Testis (tissue), 2 donors: ENCODE measurements at regions not wholly inside any gene's neighbourhood (a gene's known extent, or its start where the extent isn't known, plus 50 kb on each side); places are given as distances from the start of the nearest gene placed in this dataset.

ENCODE experiments used
- DNase-seq: peaks from one replicate; pipeline ENCODE4 v3.0.0-alpha.2; 2019
- H3K27ac ChIP-seq, 2 donors: fragments of 200-600 bp; sonication (generic); one replicate each; pipeline ENCODE4 v1.5.1; 2019
- H3K27me3 ChIP-seq: fragments of 200-600 bp; sonication (generic); one replicate; pipeline ENCODE4 v1.5.1; 2019
- H3K36me3 ChIP-seq: fragments of 200-600 bp; sonication (generic); one replicate; pipeline ENCODE4 v1.5.1; 2017; ENCODE audit warnings: low read depth; ENCODE audit errors: missing control alignments
- H3K4me1 ChIP-seq: fragments of 200-600 bp; sonication (generic); one replicate; pipeline ENCODE4 v1.5.1; 2019
- H3K4me3 ChIP-seq, 2 donors: fragments of 200-600 bp; sonication (generic); one replicate each; pipeline ENCODE4 v1.5.1; 2017 to 2019
- H3K9me3 ChIP-seq: fragments of 200-600 bp; sonication (generic); one replicate; pipeline ENCODE4 v1.5.1; 2017
- CTCF ChIP-seq, 3 experiments: fragments of 450-650 bp in 2 of 3; fragments of 200-600 bp in 1 of 3; sonication (generic) in 1 of 3; IDR thresholded peaks; one replicate each; pipeline ENCODE4 v1.5.1; 2016 to 2019; ENCODE audit warnings: antibody characterized with exemption in 3 of 3, mild to moderate bottlenecking in 2 of 3, moderate library complexity in 1 of 3
- POLR2A ChIP-seq: fragments of 450-650 bp; IDR thresholded peaks from one replicate; pipeline ENCODE4 v1.6.1; 2017; ENCODE audit warnings: antibody characterized with exemption, mild to moderate bottlenecking, moderate library complexity
- WGBS, 2 donors: methylation state at CpG; one replicate each; pipeline ENCODE4 v1.1.5; 2018; 5-methylcytosine and 5-hydroxymethylcytosine counted together
- intact Hi-C: fragments of 100-400 bp; cut with DNase I; formaldehyde crosslinking; loops from one replicate; pipeline ENCODE4 v1.15.1; 2023; ENCODE audit warnings: low total_unique reads

DNA sequence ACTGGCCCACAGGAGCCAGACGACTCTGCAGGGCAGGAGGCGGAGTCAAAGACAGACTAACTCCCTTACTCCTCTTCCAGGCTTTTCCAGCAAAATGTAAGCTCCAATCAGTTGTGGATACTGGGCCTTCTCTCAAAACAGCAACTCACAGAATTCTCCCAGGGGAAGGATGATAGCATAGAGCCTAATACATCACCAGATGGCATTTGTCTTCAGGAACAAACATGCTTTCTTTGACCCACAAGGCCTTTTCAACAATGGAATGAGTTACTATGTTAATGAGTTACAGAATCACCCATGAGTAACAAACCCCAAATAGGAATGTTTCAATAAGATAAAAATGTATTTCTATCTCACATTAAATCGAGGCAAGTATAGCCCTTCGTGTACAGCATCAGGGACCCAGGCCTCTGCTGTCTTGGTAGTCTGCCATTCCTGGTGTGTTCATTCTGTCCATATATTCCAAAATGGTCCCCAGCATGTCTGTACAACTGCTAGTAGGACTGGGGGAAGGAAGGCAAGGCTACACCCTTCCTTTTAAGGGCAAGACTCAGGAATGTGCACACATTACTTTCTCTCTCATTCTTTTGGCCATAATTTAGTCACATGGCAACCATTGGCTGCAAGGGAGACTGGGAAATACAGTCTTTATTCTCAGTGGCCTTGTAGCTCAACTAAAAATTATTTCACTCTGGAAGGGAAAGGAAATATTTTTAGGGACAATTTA is 76.4 kb downstream of the BOD1L2 start:
- Histone ChIP-seq H3K9me3 (no peaks in the 10 kb centered on the region), H3K4me1 (no peaks in the 10 kb centered on the region), H3K27me3 (no peaks in the 10 kb centered on the region), H3K27ac (no peak overlapping the region), H3K4me3 (no peak overlapping the region), H3K36me3 (no peaks in the 10 kb centered on the region)
- 56 to 69% methylated on average over 4 of the region's 4 CpGs for WGBS, 2 donors
- TF ChIP-seq POLR2A (no peak), CTCF (IDR thresholded peaks at IDR 0.05) (no peak)
- DNase-seq = no peak
- intact Hi-C loops = no loop called here

GRCh38 chr18:57230861-57231585 is 84.1 kb downstream of the BOD1L2 start:
- H3K4me1 ChIP-seq = no peaks in the 10 kb centered on the region
- no peaks in the 10 kb centered on the region for H3K9me3 ChIP-seq
- no peak for DNase-seq
- no peak for TF ChIP-seq POLR2A
- no peak overlapping the region for H3K4me3 ChIP-seq
- intact Hi-C loops = no loop called here
- 26 to 36% methylated on average over 7 of the region's 7 CpGs for WGBS, 2 donors
- no peak overlapping the region for H3K27ac ChIP-seq
- no peaks in the 10 kb centered on the region for H3K27me3 ChIP-seq
- H3K36me3 ChIP-seq = no peaks in the 10 kb centered on the region

DNA sequence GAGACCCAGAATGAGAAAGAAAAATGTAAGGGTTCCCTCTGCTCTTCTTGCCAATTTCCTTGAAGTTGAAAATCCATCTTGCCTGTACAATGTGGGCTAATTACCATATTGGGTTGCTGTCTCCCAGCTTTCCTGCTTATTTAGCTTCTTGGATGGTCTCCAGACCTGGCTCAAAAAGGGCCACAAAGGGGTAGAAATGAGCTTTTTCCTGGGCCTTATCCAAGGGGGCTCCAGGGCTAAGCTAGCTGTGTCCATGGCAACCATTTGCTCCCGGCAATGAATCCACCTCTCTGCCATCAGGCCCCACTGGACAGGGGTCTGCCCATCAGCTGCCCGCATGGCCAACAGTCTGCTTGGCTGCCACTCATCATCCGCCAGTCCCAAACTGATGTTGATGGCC is 85.0 kb downstream of the BOD1L2 start:
- TF ChIP-seq POLR2A (no peak), CTCF (IDR thresholded peaks at IDR 0.05) (no peak)
- DNase-seq = no peak
- Histone ChIP-seq H3K4me3 (no peak overlapping the region), H3K4me1 (no peaks in the 10 kb centered on the region), H3K27me3 (no peaks in the 10 kb centered on the region), H3K9me3 (no peaks in the 10 kb centered on the region), H3K36me3 (no peaks in the 10 kb centered on the region), H3K27ac (no peak overlapping the region)
- WGBS, 2 donors = 83 to 88% methylated on average over 3 of the region's 3 CpGs
- intact Hi-C loops = no loop called here

GRCh38 chr18:57234346-57234745 is 87.5 kb downstream of the BOD1L2 start:
- Histone ChIP-seq H3K36me3 (no peaks in the 10 kb centered on the region), H3K27ac (no peak overlapping the region), H3K9me3 (no peaks in the 10 kb centered on the region), H3K27me3 (no peaks in the 10 kb centered on the region), H3K4me1 (no peaks in the 10 kb centered on the region), H3K4me3 (no peak overlapping the region)
- intact Hi-C loops = no loop called here
- 71 to 77% methylated on average over 9 of the region's 9 CpGs for WGBS, 2 donors
- no peak for DNase-seq
- TF ChIP-seq CTCF (IDR thresholded peaks at IDR 0.05) = no peak
- no peak for TF ChIP-seq POLR2A

DNA sequence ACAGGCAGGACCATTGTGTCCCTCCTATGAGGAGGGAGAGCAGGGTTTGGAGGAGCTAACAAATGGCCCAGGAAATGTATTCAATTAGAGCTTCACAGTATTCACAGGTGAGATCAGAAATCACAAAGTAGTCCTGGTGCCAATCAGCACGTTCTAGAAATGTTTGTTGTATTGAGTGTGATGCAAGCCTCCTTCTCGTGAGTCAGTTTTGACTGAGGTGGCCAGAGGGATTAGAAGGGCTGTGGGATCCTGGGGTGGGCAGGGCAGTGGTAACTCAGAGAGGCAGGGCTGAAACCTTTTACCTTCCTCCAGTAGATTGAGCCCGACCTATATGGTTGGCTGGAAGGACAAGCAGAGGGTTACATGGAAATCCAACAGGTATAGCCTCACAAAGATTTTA is 95.0 kb downstream of the BOD1L2 start:
- no peaks in the 10 kb centered on the region for H3K9me3 ChIP-seq
- intact Hi-C loops = no loop called here
- no peak overlapping the region for H3K4me3 ChIP-seq
- H3K27me3 ChIP-seq = no peaks in the 10 kb centered on the region
- H3K27ac ChIP-seq = no peak overlapping the region
- no peak for DNase-seq
- WGBS, 2 donors = 88 to 89% methylated on average over 3 of the region's 3 CpGs
- TF ChIP-seq POLR2A (no peak), CTCF (IDR thresholded peaks at IDR 0.05) (no peak)
- H3K4me1 ChIP-seq = no peaks in the 10 kb centered on the region
- no peaks in the 10 kb centered on the region for H3K36me3 ChIP-seq
